Mucosa of stomach (tissue), 1 donor: ENCODE measurements at regions not wholly inside any gene's neighbourhood (a gene's known extent, or its start where the extent isn't known, plus 50 kb on each side); places are given as distances from the start of the nearest gene placed in this dataset.

Experiments
- H3K27me3 ChIP-seq: one replicate; pipeline ENCODE4 v1.7.0; 2013; ENCODE audit warnings: mild to moderate bottlenecking, low read length; ENCODE audit not compliant: control insufficient read depth, insufficient read depth
- H3K36me3 ChIP-seq: one replicate; pipeline ENCODE4 v1.7.0; 2013; ENCODE audit warnings: low read length; ENCODE audit not compliant: control insufficient read depth, insufficient read depth
- H3K4me1 ChIP-seq: one replicate; pipeline ENCODE4 v1.7.0; 2013; ENCODE audit warnings: mild to moderate bottlenecking, low read length; ENCODE audit not compliant: control insufficient read depth, insufficient read depth
- H3K4me3 ChIP-seq: one replicate; pipeline ENCODE4 v1.7.0; 2013; ENCODE audit warnings: low read length
- H3K9ac ChIP-seq: one replicate; pipeline ENCODE4 v1.7.0; 2013; ENCODE audit warnings: mild to moderate bottlenecking, low read length, moderate library complexity
- H3K9me3 ChIP-seq: one replicate; pipeline ENCODE4 v1.7.0; 2013; ENCODE audit warnings: mild to moderate bottlenecking, low read length, moderate library complexity; ENCODE audit not compliant: control insufficient read depth
- donor health status: Pancreatic carcinoma.

DNA sequence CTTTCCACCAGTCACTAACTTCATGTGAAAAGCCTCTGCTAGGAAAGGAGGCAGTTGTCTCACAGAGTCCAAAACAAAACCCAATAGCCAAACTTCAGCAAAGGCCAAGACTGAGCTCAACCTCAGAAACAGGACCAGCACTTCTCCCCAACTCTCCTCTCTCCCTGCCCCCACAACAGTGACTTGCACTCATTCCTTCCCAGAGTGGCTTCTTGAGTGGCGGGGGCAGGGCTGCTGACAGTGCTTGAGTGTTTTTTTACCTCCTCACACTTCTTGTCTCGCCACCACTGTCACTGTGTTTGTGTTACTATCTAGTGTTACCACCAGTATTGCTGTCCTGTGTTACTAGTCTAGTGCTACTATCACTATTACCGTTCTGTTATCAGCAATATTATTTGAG is 206.8 kb downstream of the KLF6 start:
- H3K4me1 ChIP-seq, result no peaks in the 10 kb centered on the region
- no peaks in the 10 kb centered on the region for H3K9me3 ChIP-seq
- no peak overlapping the region for H3K9ac ChIP-seq
- H3K27me3 ChIP-seq, result no peaks in the 10 kb centered on the region
- H3K36me3 ChIP-seq, result no peaks in the 10 kb centered on the region
- H3K4me3 ChIP-seq, result no peak overlapping the region

GRCh38 chr10:3574451-3574850 is 210.6 kb downstream of the KLF6 start:
- Histone ChIP-seq H3K36me3 (no peaks in the 10 kb centered on the region), H3K9me3 (no peaks in the 10 kb centered on the region), H3K27me3 (no peaks in the 10 kb centered on the region), H3K9ac (no peak overlapping the region), H3K4me3 (no peak overlapping the region), H3K4me1 (no peaks in the 10 kb centered on the region)

DNA sequence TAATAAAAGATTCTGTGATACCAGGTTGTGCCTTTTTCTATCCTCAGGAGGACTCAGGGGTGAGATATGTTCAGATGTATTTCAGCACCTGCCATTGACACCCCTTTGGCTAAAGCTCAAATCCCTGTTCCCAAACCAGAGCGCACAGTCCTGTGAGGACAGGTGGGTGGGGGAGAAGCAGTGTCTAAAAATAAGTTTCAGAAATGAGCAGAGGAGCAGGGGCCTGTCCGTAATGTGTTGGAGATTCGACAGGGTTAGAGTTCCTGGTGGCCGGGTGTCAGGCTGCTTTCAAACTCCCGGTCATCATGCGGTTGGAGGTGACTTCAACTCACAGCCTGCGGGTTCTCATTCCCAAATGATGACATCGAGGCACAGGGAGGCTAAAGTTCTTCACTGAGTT is 211.5 kb downstream of the KLF6 start:
- H3K4me1 ChIP-seq, result no peaks in the 10 kb centered on the region
- H3K9ac ChIP-seq, result no peak overlapping the region
- H3K36me3 ChIP-seq, result no peaks in the 10 kb centered on the region
- H3K9me3 ChIP-seq, result no peaks in the 10 kb centered on the region
- H3K4me3 ChIP-seq, result no peak overlapping the region
- H3K27me3 ChIP-seq, result no peaks in the 10 kb centered on the region

DNA sequence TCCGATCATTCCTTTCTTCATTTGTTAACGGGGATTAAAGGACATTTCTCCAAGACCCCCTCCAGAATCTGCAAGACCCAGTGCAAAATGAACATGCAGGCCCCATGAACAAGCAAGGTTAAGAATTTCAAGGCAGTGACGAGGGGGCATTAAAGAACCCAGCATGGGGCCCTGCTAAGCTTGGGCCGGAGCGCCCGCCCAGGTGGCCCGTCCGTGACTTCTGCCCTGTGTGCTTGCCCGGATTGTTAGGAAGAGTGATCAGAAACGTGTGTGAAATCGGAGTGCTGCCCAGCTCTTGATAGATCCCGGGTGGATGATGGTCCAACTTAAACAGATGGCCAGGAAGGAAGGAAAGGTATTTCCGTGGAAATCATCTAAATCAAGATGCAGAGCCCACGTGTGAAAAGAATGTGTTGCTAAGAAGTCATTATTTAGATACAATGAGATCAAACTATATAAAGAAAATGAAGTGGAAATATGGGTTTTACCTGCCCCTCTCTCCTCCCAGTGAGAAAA is 213.6 kb downstream of the KLF6 start:
- H3K36me3 ChIP-seq, result no peaks in the 10 kb centered on the region
- H3K4me3 ChIP-seq, result no peak overlapping the region
- H3K4me1 ChIP-seq, result no peaks in the 10 kb centered on the region
- H3K27me3 ChIP-seq, result no peaks in the 10 kb centered on the region
- no peak overlapping the region for H3K9ac ChIP-seq
- no peaks in the 10 kb centered on the region for H3K9me3 ChIP-seq

GRCh38 chr10:3570855-3571266 is 214.1 kb downstream of the KLF6 start:
- no peaks in the 10 kb centered on the region for H3K9me3 ChIP-seq
- H3K4me1 ChIP-seq, result no peaks in the 10 kb centered on the region
- no peaks in the 10 kb centered on the region for H3K36me3 ChIP-seq
- H3K27me3 ChIP-seq, result no peaks in the 10 kb centered on the region
- no peak overlapping the region for H3K9ac ChIP-seq
- H3K4me3 ChIP-seq, result no peak overlapping the region

- no peaks in the 10 kb centered on the region for H3K4me1 ChIP-seq
- H3K36me3 ChIP-seq, result no peaks in the 10 kb centered on the region
- no peak overlapping the region for H3K4me3 ChIP-seq
- no peaks in the 10 kb centered on the region for H3K9me3 ChIP-seq
- no peak overlapping the region for H3K9ac ChIP-seq
- no peaks in the 10 kb centered on the region for H3K27me3 ChIP-seq
Measured at GRCh38 chr10:3570131-3570729, 214.8 kb downstream of the KLF6 start.

DNA sequence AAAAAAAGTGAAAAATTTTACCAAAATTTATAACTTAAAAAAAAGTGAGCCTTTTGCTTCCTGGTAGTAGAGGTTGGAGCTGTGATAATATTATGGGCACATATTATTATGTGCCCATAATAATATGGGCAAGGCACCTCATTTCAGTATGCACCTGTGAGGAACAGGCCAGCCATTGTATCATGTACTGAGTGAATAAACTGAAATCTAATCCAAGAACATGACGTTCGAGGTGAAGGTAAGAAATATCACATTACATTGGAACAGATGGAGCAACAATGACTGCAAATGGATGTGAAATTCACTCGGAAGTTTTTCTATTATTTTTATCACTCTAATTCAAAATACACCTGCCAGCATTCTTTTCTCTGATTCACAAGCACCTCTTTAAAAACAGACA is 216.0 kb downstream of the KLF6 start:
- Histone ChIP-seq H3K9me3 (no peaks in the 10 kb centered on the region), H3K4me3 (no peak overlapping the region), H3K36me3 (no peaks in the 10 kb centered on the region), H3K9ac (no peak overlapping the region), H3K27me3 (no peaks in the 10 kb centered on the region), H3K4me1 (no peaks in the 10 kb centered on the region)

- no peak overlapping the region for H3K4me3 ChIP-seq
- H3K9me3 ChIP-seq, result no peaks in the 10 kb centered on the region
- H3K36me3 ChIP-seq, result no peaks in the 10 kb centered on the region
- no peaks in the 10 kb centered on the region for H3K27me3 ChIP-seq
- no peak overlapping the region for H3K9ac ChIP-seq
- no peaks in the 10 kb centered on the region for H3K4me1 ChIP-seq
Measured at GRCh38 chr10:3568392-3568791, 216.6 kb downstream of the KLF6 start.

DNA sequence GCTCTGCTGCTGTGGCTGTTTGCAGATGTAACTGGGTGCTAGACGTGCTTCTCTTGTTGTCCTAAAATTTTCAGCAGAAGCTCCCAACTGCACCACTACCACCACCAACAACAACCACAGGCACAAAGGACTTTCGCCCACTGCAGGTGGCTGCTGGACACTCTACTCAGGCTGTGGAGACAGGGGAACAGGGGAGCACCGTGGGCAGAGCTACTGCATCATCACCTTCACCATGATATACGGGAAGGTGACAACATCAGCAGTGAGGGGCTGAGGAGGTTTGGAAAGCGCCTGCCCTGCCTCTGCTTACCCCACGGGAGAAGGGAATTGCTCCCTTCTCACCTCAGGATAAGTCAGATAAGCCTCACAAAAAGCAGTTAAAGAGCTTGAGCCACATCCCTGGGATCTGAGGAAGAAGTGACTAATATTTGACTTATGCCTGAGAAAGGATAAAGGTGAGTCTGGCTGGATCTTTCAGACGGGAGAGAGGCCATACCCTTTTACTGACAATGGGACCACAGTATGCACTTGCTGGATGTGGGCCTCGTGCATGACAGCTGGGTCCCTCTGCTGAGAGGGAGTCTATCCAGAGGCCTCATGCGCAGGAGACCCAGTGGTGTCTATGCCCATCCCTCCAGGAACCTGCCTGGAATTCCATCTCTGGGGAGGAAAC is 217.6 kb downstream of the KLF6 start:
- Histone ChIP-seq H3K4me3 (no peak overlapping the region), H3K36me3 (no peaks in the 10 kb centered on the region), H3K27me3 (no peaks in the 10 kb centered on the region), H3K9me3 (no peaks in the 10 kb centered on the region), H3K9ac (no peak overlapping the region), H3K4me1 (no peaks in the 10 kb centered on the region)

DNA sequence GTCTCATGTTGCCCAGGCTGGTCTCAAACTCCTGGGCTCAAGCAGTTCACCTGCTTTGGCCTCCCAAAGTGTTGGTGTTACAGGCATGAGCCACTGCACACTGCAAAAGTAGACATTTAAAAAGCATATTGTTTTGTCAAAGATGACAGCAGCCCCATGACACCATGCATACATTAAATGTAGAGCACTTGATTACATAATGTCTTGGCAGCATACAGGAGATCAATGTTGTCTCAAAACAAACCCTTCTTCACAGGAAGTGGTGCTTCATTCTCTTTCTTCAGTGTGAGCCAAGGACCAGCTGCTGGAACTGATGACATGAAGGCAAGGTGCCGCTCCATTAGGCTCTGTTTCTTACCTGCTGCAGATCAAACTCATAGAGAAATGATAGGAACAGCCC is 218.4 kb downstream of the KLF6 start:
- Histone ChIP-seq H3K4me1 (no peaks in the 10 kb centered on the region), H3K36me3 (no peaks in the 10 kb centered on the region), H3K9ac (no peak overlapping the region), H3K27me3 (no peaks in the 10 kb centered on the region), H3K9me3 (no peaks in the 10 kb centered on the region), H3K4me3 (no peak overlapping the region)

DNA sequence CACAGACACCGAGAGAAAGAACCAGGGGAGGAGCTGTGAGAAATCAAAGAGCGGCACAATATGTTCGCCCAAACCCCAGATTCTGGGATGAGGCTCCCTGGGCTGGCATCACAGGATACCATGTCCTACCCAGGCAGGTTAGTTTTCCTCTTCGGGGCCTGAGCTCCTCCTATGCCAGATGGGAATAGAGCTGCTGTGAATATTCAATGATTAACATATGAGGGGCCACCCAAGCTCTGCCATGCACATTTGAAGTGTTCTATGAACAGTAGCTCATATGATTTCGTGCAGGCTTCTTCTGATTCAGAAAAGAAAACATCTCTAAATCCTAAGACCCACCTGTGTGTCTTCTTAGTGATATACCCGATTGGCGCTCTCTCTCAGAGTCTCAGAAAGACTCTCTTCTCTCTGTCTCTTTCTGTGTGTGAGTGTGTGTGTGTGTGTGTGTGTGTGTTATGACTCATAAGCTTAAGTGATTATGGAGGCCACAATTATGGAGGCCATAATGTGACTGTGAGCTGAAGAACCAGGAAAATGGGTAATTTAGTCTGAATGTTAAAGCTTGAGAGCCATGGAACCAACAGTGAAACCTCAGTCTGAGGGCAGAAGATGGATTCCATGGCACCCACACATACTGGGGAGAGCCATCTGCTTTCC is 220.5 kb downstream of the KLF6 start:
- Histone ChIP-seq H3K4me1 (no peaks in the 10 kb centered on the region), H3K36me3 (no peaks in the 10 kb centered on the region), H3K27me3 (no peaks in the 10 kb centered on the region), H3K9ac (no peak overlapping the region), H3K9me3 (no peaks in the 10 kb centered on the region), H3K4me3 (no peak overlapping the region)

- H3K36me3 ChIP-seq, result no peaks in the 10 kb centered on the region
- no peak overlapping the region for H3K4me3 ChIP-seq
- H3K9ac ChIP-seq, result no peak overlapping the region
- no peaks in the 10 kb centered on the region for H3K27me3 ChIP-seq
- H3K9me3 ChIP-seq, result no peaks in the 10 kb centered on the region
- no peaks in the 10 kb centered on the region for H3K4me1 ChIP-seq
Measured at GRCh38 chr10:3563298-3563697, 221.7 kb downstream of the KLF6 start.
